ENCODE measurements at regions not wholly inside any gene's neighbourhood (a gene's known extent, or its start where the extent isn't known, plus 50 kb on each side); places are given as distances from the start of the nearest gene placed in this dataset.

- DNase-seq (no peak), FAIRE-seq (no peak)
- H3K36me3 ChIP-seq (ENCODE audit: control insufficient read depth in 3 of 3, insufficient read depth in 2 of 3, low read depth in 1 of 3, low read length in 3 of 3), result no peaks in the 10 kb centered on the region
- H3K27me3 ChIP-seq (ENCODE audit: control insufficient read depth in 3 of 3, insufficient read depth in 3 of 3, low read length in 3 of 3), result no peaks in the 10 kb centered on the region
- 76 to 90% (median 81%) methylated on average over 1 of the region's 1 CpG for WGBS, 3 donors
- no peak overlapping the region for H3K27ac ChIP-seq (ENCODE audit: low read depth in 1 of 3, low read length in 2 of 3)
- H3K9me3 ChIP-seq (ENCODE audit: control insufficient read depth in 2 of 2, insufficient read depth in 1 of 2, low read depth in 1 of 2, low read length in 1 of 2), result no peaks in the 10 kb centered on the region
- H3K4me3 ChIP-seq (ENCODE audit: low read depth in 1 of 3, low read length in 3 of 3), result no peak overlapping the region
- no peaks in the 10 kb centered on the region for H3K4me1 ChIP-seq (ENCODE audit: control insufficient read depth in 3 of 3, insufficient read depth in 2 of 3, low read depth in 1 of 3, low read length in 2 of 3)
Observed at GRCh38 chr11:122276221-122276620, 160.2 kb upstream of the BLID start.

- 65 to 73% (median 72%) methylated on average over 4 of the region's 4 CpGs for WGBS, 3 donors
- no peak for FAIRE-seq
- H3K4me1 ChIP-seq (ENCODE audit: control insufficient read depth in 3 of 3, insufficient read depth in 2 of 3, low read depth in 1 of 3, low read length in 2 of 3), result no peaks in the 10 kb centered on the region
- H3K4me3 ChIP-seq (ENCODE audit: low read depth in 1 of 3, low read length in 3 of 3), result no peak overlapping the region
- DNase-seq, result no peak
- H3K36me3 ChIP-seq (ENCODE audit: control insufficient read depth in 3 of 3, insufficient read depth in 2 of 3, low read depth in 1 of 3, low read length in 3 of 3), result no peaks in the 10 kb centered on the region
- H3K27ac ChIP-seq (ENCODE audit: low read depth in 1 of 3, low read length in 2 of 3), result no peak overlapping the region
- no peaks in the 10 kb centered on the region for H3K9me3 ChIP-seq (ENCODE audit: control insufficient read depth in 2 of 2, insufficient read depth in 1 of 2, low read depth in 1 of 2, low read length in 1 of 2)
- no peaks in the 10 kb centered on the region for H3K27me3 ChIP-seq (ENCODE audit: control insufficient read depth in 3 of 3, insufficient read depth in 3 of 3, low read length in 3 of 3)
Observed at GRCh38 chr11:122275508-122275907, 159.5 kb upstream of the BLID start.

- no peak for FAIRE-seq
- no peak overlapping the region for H3K27ac ChIP-seq (ENCODE audit: low read depth in 1 of 3, low read length in 2 of 3)
- WGBS, 3 donors, result 77 to 78% (median 78%) methylated on average over 3 of the region's 3 CpGs
Observed at GRCh38 chr11:122273476-122274191, 157.6 kb upstream of the BLID start.

GRCh38 chr11:122271745-122272144 is 155.7 kb upstream of the BLID start:
- H3K27me3 ChIP-seq (ENCODE audit: control insufficient read depth in 3 of 3, insufficient read depth in 3 of 3, low read length in 3 of 3), result no peaks in the 10 kb centered on the region
- H3K9me3 ChIP-seq (ENCODE audit: control insufficient read depth in 2 of 2, insufficient read depth in 1 of 2, low read depth in 1 of 2, low read length in 1 of 2), result no peaks in the 10 kb centered on the region
- DNase-seq (no peak), FAIRE-seq (no peak)
- WGBS, 3 donors, result 33 to 79% (median 47%) methylated on average over 4 of the region's 4 CpGs
- H3K4me3 ChIP-seq (ENCODE audit: low read depth in 1 of 3, low read length in 3 of 3), result no peak overlapping the region
- no peaks in the 10 kb centered on the region for H3K4me1 ChIP-seq (ENCODE audit: control insufficient read depth in 3 of 3, insufficient read depth in 2 of 3, low read depth in 1 of 3, low read length in 2 of 3)
- no peaks in the 10 kb centered on the region for H3K36me3 ChIP-seq (ENCODE audit: control insufficient read depth in 3 of 3, insufficient read depth in 2 of 3, low read depth in 1 of 3, low read length in 3 of 3)
- H3K27ac ChIP-seq (ENCODE audit: low read depth in 1 of 3, low read length in 2 of 3), result no peak overlapping the region

More at GRCh38 chr11:122273476-122274191, 157.6 kb upstream of the BLID start:
- Histone ChIP-seq H3K4me1 (ENCODE audit: control insufficient read depth in 3 of 3, insufficient read depth in 2 of 3, low read depth in 1 of 3, low read length in 2 of 3) (no peaks in the 10 kb centered on the region), H3K27me3 (ENCODE audit: control insufficient read depth in 3 of 3, insufficient read depth in 3 of 3, low read length in 3 of 3) (no peaks in the 10 kb centered on the region), H3K36me3 (ENCODE audit: control insufficient read depth in 3 of 3, insufficient read depth in 2 of 3, low read depth in 1 of 3, low read length in 3 of 3) (no peaks in the 10 kb centered on the region), H3K9me3 (ENCODE audit: control insufficient read depth in 2 of 2, insufficient read depth in 1 of 2, low read depth in 1 of 2, low read length in 1 of 2) (no peaks in the 10 kb centered on the region), H3K4me3 (ENCODE audit: low read depth in 1 of 3, low read length in 3 of 3) (no peak overlapping the region)
- no peak for DNase-seq

- 70 to 74% (median 73%) methylated on average over 5 of the region's 5 CpGs for WGBS, 3 donors
- FAIRE-seq, result no peak
- Histone ChIP-seq H3K36me3 (ENCODE audit: control insufficient read depth in 3 of 3, insufficient read depth in 2 of 3, low read depth in 1 of 3, low read length in 3 of 3) (no peaks in the 10 kb centered on the region), H3K27me3 (ENCODE audit: control insufficient read depth in 3 of 3, insufficient read depth in 3 of 3, low read length in 3 of 3) (no peaks in the 10 kb centered on the region), H3K4me1 (ENCODE audit: control insufficient read depth in 3 of 3, insufficient read depth in 2 of 3, low read depth in 1 of 3, low read length in 2 of 3) (no peaks in the 10 kb centered on the region), H3K9me3 (ENCODE audit: control insufficient read depth in 2 of 2, insufficient read depth in 1 of 2, low read depth in 1 of 2, low read length in 1 of 2) (no peaks in the 10 kb centered on the region), H3K4me3 (ENCODE audit: low read depth in 1 of 3, low read length in 3 of 3) (no peak overlapping the region), H3K27ac (ENCODE audit: low read depth in 1 of 3, low read length in 2 of 3) (no peak overlapping the region)
- no peak for DNase-seq
Observed at GRCh38 chr11:122271137-122271536, 155.1 kb upstream of the BLID start.

GRCh38 chr11:122270535-122270934 is 154.5 kb upstream of the BLID start:
- H3K9me3 ChIP-seq (ENCODE audit: control insufficient read depth in 2 of 2, insufficient read depth in 1 of 2, low read depth in 1 of 2, low read length in 1 of 2), result no peaks in the 10 kb centered on the region
- H3K27me3 ChIP-seq (ENCODE audit: control insufficient read depth in 3 of 3, insufficient read depth in 3 of 3, low read length in 3 of 3), result no peaks in the 10 kb centered on the region
- no peak overlapping the region for H3K4me3 ChIP-seq (ENCODE audit: low read depth in 1 of 3, low read length in 3 of 3)
- WGBS, 3 donors, result 72 to 73% (median 73%) methylated on average over 3 of the region's 3 CpGs
- DNase-seq (no peak), FAIRE-seq (no peak)
- H3K36me3 ChIP-seq (ENCODE audit: control insufficient read depth in 3 of 3, insufficient read depth in 2 of 3, low read depth in 1 of 3, low read length in 3 of 3), result no peaks in the 10 kb centered on the region
- H3K4me1 ChIP-seq (ENCODE audit: control insufficient read depth in 3 of 3, insufficient read depth in 2 of 3, low read depth in 1 of 3, low read length in 2 of 3), result no peaks in the 10 kb centered on the region
- no peak overlapping the region for H3K27ac ChIP-seq (ENCODE audit: low read depth in 1 of 3, low read length in 2 of 3)

GRCh38 chr11:122269824-122270223 is 153.8 kb upstream of the BLID start:
- DNase-seq (no peak), FAIRE-seq (no peak)
- Histone ChIP-seq H3K9me3 (ENCODE audit: control insufficient read depth in 2 of 2, insufficient read depth in 1 of 2, low read depth in 1 of 2, low read length in 1 of 2) (no peaks in the 10 kb centered on the region), H3K36me3 (ENCODE audit: control insufficient read depth in 3 of 3, insufficient read depth in 2 of 3, low read depth in 1 of 3, low read length in 3 of 3) (no peaks in the 10 kb centered on the region), H3K27me3 (ENCODE audit: control insufficient read depth in 3 of 3, insufficient read depth in 3 of 3, low read length in 3 of 3) (no peaks in the 10 kb centered on the region), H3K4me3 (ENCODE audit: low read depth in 1 of 3, low read length in 3 of 3) (no peak overlapping the region), H3K27ac (ENCODE audit: low read depth in 1 of 3, low read length in 2 of 3) (no peak overlapping the region), H3K4me1 (ENCODE audit: control insufficient read depth in 3 of 3, insufficient read depth in 2 of 3, low read depth in 1 of 3, low read length in 2 of 3) (no peaks in the 10 kb centered on the region)
- 78 to 89% (median 86%) methylated on average over 4 of the region's 4 CpGs for WGBS, 3 donors

- H3K36me3 ChIP-seq (ENCODE audit: control insufficient read depth in 3 of 3, insufficient read depth in 2 of 3, low read depth in 1 of 3, low read length in 3 of 3), result no peaks in the 10 kb centered on the region
- H3K27ac ChIP-seq (ENCODE audit: low read depth in 1 of 3, low read length in 2 of 3), result no peak overlapping the region
- H3K27me3 ChIP-seq (ENCODE audit: control insufficient read depth in 3 of 3, insufficient read depth in 3 of 3, low read length in 3 of 3), result no peaks in the 10 kb centered on the region
- no peaks in the 10 kb centered on the region for H3K9me3 ChIP-seq (ENCODE audit: control insufficient read depth in 2 of 2, insufficient read depth in 1 of 2, low read depth in 1 of 2, low read length in 1 of 2)
- H3K4me3 ChIP-seq (ENCODE audit: low read depth in 1 of 3, low read length in 3 of 3), result no peak overlapping the region
- DNase-seq, result no peak
- H3K4me1 ChIP-seq (ENCODE audit: control insufficient read depth in 3 of 3, insufficient read depth in 2 of 3, low read depth in 1 of 3, low read length in 2 of 3), result no peaks in the 10 kb centered on the region
- 66 to 86% (median 70%) methylated on average over 6 of the region's 6 CpGs for WGBS, 3 donors
- no peak for FAIRE-seq
Observed at GRCh38 chr11:122268601-122269130, 152.7 kb upstream of the BLID start.

GRCh38 chr11:122267602-122268001 is 151.6 kb upstream of the BLID start:
- Histone ChIP-seq H3K27ac (ENCODE audit: low read depth in 1 of 3, low read length in 2 of 3) (no peak overlapping the region), H3K27me3 (ENCODE audit: control insufficient read depth in 3 of 3, insufficient read depth in 3 of 3, low read length in 3 of 3) (no peaks in the 10 kb centered on the region), H3K4me3 (ENCODE audit: low read depth in 1 of 3, low read length in 3 of 3) (no peak overlapping the region), H3K36me3 (ENCODE audit: control insufficient read depth in 3 of 3, insufficient read depth in 2 of 3, low read depth in 1 of 3, low read length in 3 of 3) (no peaks in the 10 kb centered on the region), H3K4me1 (ENCODE audit: control insufficient read depth in 3 of 3, insufficient read depth in 2 of 3, low read depth in 1 of 3, low read length in 2 of 3) (no peaks in the 10 kb centered on the region), H3K9me3 (ENCODE audit: control insufficient read depth in 2 of 2, insufficient read depth in 1 of 2, low read depth in 1 of 2, low read length in 1 of 2) (no peaks in the 10 kb centered on the region)
- FAIRE-seq (no peak), DNase-seq (no peak)
- 82 to 90% (median 84%) methylated on average over 2 of the region's 2 CpGs for WGBS, 3 donors

Data from small intestine (tissue), 7 donors.